ENCODE measurements at regions not wholly inside any gene's neighbourhood (a gene's known extent, or its start where the extent isn't known, plus 50 kb on each side); places are given as distances from the start of the nearest gene placed in this dataset.

- ATAC-seq, result no peak
- in situ Hi-C loops (cut with MboI), result no loop called here
- RAD21 ChIA-PET (ENCODE audit: unreplicated experiment), result no interaction called here
- DNase-seq (ENCODE audit: low read depth, low spot score), result no peak
- POLR2A ChIA-PET, result no interaction called here
- no peak overlapping the region for H3K9ac ChIP-seq (ENCODE audit: control insufficient read depth, insufficient read depth, low read length)
- CTCF ChIA-PET, result no interaction called here
- SMC1A ChIA-PET (ENCODE audit: uncharacterized antibody, unreplicated experiment), result no interaction called here
- no peak overlapping the region for H3K4me2 ChIP-seq (ENCODE audit: control insufficient read depth, insufficient read depth)
- TF ChIP-seq CBX5 (IDR thresholded peaks at IDR 0.05; ENCODE audit: low read depth), result no peak
- TF ChIP-seq DPF2 (IDR thresholded peaks at IDR 0.05), result no peak
- no peak for TF ChIP-seq TCF7 (IDR thresholded peaks at IDR 0.05; ENCODE audit: borderline replicate concordance)
- TF ChIP-seq HDGF (IDR thresholded peaks at IDR 0.05), result no peak
- no peak for TF ChIP-seq PAX5 (IDR thresholded peaks at IDR 0.05; ENCODE audit: borderline replicate concordance, low read depth, low read length)
- H3K79me2 ChIP-seq (ENCODE audit: control insufficient read depth, insufficient read depth, low read length), result no peaks in the 10 kb centered on the region
- no peak overlapping the region for H2AFZ ChIP-seq (ENCODE audit: control insufficient read depth, low read depth, low read length)
- intact Hi-C loops (cut with micrococcal nuclease; ENCODE audit: unreplicated experiment), result no loop called here
- no peaks in the 10 kb centered on the region for H4K20me1 ChIP-seq (ENCODE audit: control insufficient read depth, insufficient read depth)
- no peaks in the 10 kb centered on the region for H3K4me1 ChIP-seq (ENCODE audit: control insufficient read depth, insufficient read depth, low read length)
- no peaks in the 10 kb centered on the region for H3K27me3 ChIP-seq (replicated peaks in 1 of 2; ENCODE audit: control insufficient read depth in 2 of 2, insufficient read depth in 2 of 2, low read length in 1 of 2)
- no peak overlapping the region for H3K27ac ChIP-seq (ENCODE audit: control insufficient read depth, insufficient read depth)
- no TSS peak for BruUV-seq (replicated peaks)
- H3K9me3 ChIP-seq (replicated peaks; ENCODE audit: control insufficient read depth, insufficient read depth, low read length), result no peaks in the 10 kb centered on the region; the same call in 1 of the 3 replicates
- FAIRE-seq, result no peak
- no peaks in the 10 kb centered on the region for H3K36me3 ChIP-seq (ENCODE audit: control insufficient read depth in 2 of 2, insufficient read depth in 2 of 2, low read length in 1 of 2)
- H3K4me3 ChIP-seq, result no peak overlapping the region
Observed at GRCh38 chr3:102200560-102200959, 234.3 kb upstream of the ZPLD1 start.

DNA sequence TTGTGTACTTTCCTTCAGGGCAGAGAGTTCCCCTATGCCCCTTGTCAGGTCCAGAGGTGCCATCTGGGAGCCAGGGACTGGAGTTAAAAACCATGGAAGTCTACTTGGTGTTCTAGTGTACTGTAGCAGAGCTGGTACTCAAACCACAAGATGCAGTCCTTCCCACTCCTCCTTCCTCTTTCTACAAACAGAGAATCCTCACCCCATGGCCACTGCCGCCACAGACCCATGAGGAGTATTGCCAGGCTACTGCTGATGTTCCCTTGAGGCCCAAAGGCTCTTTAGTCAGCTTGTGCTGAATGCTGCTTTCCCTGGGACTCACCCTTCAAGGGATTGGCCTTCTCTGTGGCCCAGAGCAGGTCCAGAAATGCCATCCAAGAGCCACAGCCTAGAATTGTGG lies 229.2 kb upstream of the ZPLD1 start:
- ATAC-seq (no peak), FAIRE-seq (no peak), DNase-seq (ENCODE audit: low read depth, low spot score) (no peak)
- Histone ChIP-seq H3K27me3 (replicated peaks in 1 of 2; ENCODE audit: control insufficient read depth in 2 of 2, insufficient read depth in 2 of 2, low read length in 1 of 2) (no peaks in the 10 kb centered on the region), H3K79me2 (ENCODE audit: control insufficient read depth, insufficient read depth, low read length) (no peaks in the 10 kb centered on the region), H3K4me2 (ENCODE audit: control insufficient read depth, insufficient read depth) (no peak overlapping the region), H4K20me1 (ENCODE audit: control insufficient read depth, insufficient read depth) (no peaks in the 10 kb centered on the region), H3K9me3 (replicated peaks; ENCODE audit: control insufficient read depth, insufficient read depth, low read length) (peaks cover 3% of the 10 kb centered on the region; the same call in 2 of the 3 replicates), H2AFZ (ENCODE audit: control insufficient read depth, low read depth, low read length) (no peak overlapping the region), H3K4me1 (ENCODE audit: control insufficient read depth, insufficient read depth, low read length) (no peaks in the 10 kb centered on the region), H3K36me3 (ENCODE audit: control insufficient read depth in 2 of 2, insufficient read depth in 2 of 2, low read length in 1 of 2) (no peaks in the 10 kb centered on the region), H3K9ac (ENCODE audit: control insufficient read depth, insufficient read depth, low read length) (no peak overlapping the region), H3K27ac (ENCODE audit: control insufficient read depth, insufficient read depth) (no peak overlapping the region), H3K4me3 (no peak overlapping the region)
- 27% methylated on average over 1 of the region's 1 CpG for WGBS (ENCODE audit: insufficient coverage, insufficient replicate concordance, low lambda C conversion rate, missing lambda C conversion rate)
- RAD21 ChIA-PET (ENCODE audit: unreplicated experiment), result no interaction called here
- BruUV-seq (replicated peaks), result no TSS peak
- POLR2A ChIA-PET, result no interaction called here
- in situ Hi-C loops (cut with MboI), result no loop called here
- CTCF ChIA-PET, result no interaction called here
- intact Hi-C loops (cut with micrococcal nuclease; ENCODE audit: unreplicated experiment), result no loop called here
- SMC1A ChIA-PET (ENCODE audit: uncharacterized antibody, unreplicated experiment), result interaction anchor here (0.7 kb wide), 1 partner anchor 64 kb away, joined by 3 read pairs; no protein-coding TSS in a partner anchor
- TF ChIP-seq ATF2 (IDR thresholded peaks at IDR 0.05; ENCODE audit: low read length), result no peak
- no peak for TF ChIP-seq SMC3 (IDR thresholded peaks at IDR 0.05; ENCODE audit: borderline replicate concordance, low read length)
- TF ChIP-seq EP300 (IDR thresholded peaks at IDR 0.05; ENCODE audit: borderline replicate concordance in 1 of 2, control insufficient read depth in 1 of 2, low read depth in 2 of 2, low read length in 2 of 2), result no peak
- no peak for TF ChIP-seq ZNF24 (IDR thresholded peaks at IDR 0.05)
- no peak for TF ChIP-seq MEF2A (IDR thresholded peaks at IDR 0.05; ENCODE audit: insufficient read depth, low read depth, low read length)
- TF ChIP-seq, protein P1, sequence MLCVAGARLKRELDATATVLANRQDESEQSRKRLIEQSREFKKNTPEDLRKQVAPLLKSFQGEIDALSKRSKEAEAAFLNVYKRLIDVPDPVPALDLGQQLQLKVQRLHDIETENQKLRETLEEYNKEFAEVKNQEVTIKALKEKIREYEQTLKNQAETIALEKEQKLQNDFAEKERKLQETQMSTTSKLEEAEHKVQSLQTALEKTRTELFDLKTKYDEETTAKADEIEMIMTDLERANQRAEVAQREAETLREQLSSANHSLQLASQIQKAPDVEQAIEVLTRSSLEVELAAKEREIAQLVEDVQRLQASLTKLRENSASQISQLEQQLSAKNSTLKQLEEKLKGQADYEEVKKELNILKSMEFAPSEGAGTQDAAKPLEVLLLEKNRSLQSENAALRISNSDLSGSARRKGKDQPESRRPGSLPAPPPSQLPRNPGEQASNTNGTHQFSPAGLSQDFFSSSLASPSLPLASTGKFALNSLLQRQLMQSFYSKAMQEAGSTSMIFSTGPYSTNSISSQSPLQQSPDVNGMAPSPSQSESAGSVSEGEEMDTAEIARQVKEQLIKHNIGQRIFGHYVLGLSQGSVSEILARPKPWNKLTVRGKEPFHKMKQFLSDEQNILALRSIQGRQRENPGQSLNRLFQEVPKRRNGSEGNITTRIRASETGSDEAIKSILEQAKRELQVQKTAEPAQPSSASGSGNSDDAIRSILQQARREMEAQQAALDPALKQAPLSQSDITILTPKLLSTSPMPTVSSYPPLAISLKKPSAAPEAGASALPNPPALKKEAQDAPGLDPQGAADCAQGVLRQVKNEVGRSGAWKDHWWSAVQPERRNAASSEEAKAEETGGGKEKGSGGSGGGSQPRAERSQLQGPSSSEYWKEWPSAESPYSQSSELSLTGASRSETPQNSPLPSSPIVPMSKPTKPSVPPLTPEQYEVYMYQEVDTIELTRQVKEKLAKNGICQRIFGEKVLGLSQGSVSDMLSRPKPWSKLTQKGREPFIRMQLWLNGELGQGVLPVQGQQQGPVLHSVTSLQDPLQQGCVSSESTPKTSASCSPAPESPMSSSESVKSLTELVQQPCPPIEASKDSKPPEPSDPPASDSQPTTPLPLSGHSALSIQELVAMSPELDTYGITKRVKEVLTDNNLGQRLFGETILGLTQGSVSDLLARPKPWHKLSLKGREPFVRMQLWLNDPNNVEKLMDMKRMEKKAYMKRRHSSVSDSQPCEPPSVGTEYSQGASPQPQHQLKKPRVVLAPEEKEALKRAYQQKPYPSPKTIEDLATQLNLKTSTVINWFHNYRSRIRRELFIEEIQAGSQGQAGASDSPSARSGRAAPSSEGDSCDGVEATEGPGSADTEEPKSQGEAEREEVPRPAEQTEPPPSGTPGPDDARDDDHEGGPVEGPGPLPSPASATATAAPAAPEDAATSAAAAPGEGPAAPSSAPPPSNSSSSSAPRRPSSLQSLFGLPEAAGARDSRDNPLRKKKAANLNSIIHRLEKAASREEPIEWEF (IDR thresholded peaks at IDR 0.05; ENCODE audit: insufficient replicate concordance, low read depth, low read length), result no peak
- TF ChIP-seq FOXM1 (IDR thresholded peaks at IDR 0.05; ENCODE audit: low read depth, low read length), result no peak
- no peak for TF ChIP-seq PAX5 (IDR thresholded peaks at IDR 0.05; ENCODE audit: borderline replicate concordance, low read depth, low read length)
